IMR-90 (cell line): ENCODE measurements at regions not wholly inside any gene's neighbourhood (a gene's known extent, or its start where the extent isn't known, plus 50 kb on each side); places are given as distances from the start of the nearest gene placed in this dataset.

Experiments
- ATAC-seq: fragments of 200-7000 bp; cut with Tn5 transposase; 2 replicates; pipeline ENCODE4 v1.9.1; 2020; ENCODE audit warnings: low read depth, mild to moderate bottlenecking, moderate library complexity
- BruUV-seq: library from RNA; stranded (reverse); fragments of 400-500 nt; replicated peaks from 2 replicates; lab custom pipeline; 2021; lab: Mats Ljungman, UMichigan
- CTCF ChIA-PET: fragments of 300-600 bp; formaldehyde crosslinking; extraction: SDS; loops from one replicate; lab custom pipeline; 2021; ENCODE audit warnings: antibody characterized with exemption; lab: Yijun Ruan, JAX
- POLR2A ChIA-PET: fragments of 300-600 bp; sonication (Branson Sonifier 250); formaldehyde crosslinking; loops from one replicate; lab custom pipeline; 2022; ENCODE audit warnings: antibody characterized with exemption; ENCODE audit not compliant: unreplicated experiment; lab: Charles Lee
- DNase-seq: peaks from one replicate; pipeline ENCODE4 v3.0.0; 2013
- H2AFZ ChIP-seq: replicated peaks from 2 replicates; pipeline ENCODE3; 2013; ENCODE audit warnings: low read length, mild to moderate bottlenecking; ENCODE audit not compliant: poor library complexity
- H2AK5ac ChIP-seq: 2 replicates; pipeline ENCODE4 v1.6.1; 2013; ENCODE audit warnings: low read depth, low read length, inconsistent platforms
- H2AK9ac ChIP-seq: replicated peaks from 2 replicates; pipeline ENCODE3; 2013; ENCODE audit warnings: mild to moderate bottlenecking, low read depth, low read length, moderate library complexity; ENCODE audit not compliant: poor library complexity
- H2BK120ac ChIP-seq: 2 replicates; pipeline ENCODE4 v1.6.1; 2013; ENCODE audit warnings: low read depth, low read length, inconsistent platforms
- H2BK15ac ChIP-seq: 3 replicates; pipeline ENCODE4 v1.6.1; 2013; ENCODE audit warnings: low read depth, low read length, inconsistent platforms
- H2BK20ac ChIP-seq: 2 replicates; pipeline ENCODE4 v1.6.1; 2013; ENCODE audit warnings: low read depth, mild to moderate bottlenecking, inconsistent platforms, low read length, moderate library complexity
- H2BK5ac ChIP-seq: 2 replicates; pipeline ENCODE4 v1.6.1; 2013; ENCODE audit warnings: mild to moderate bottlenecking, low read depth, low read length, inconsistent platforms; ENCODE audit not compliant: poor library complexity, severe bottlenecking
- H3K14ac ChIP-seq: replicated peaks from 2 replicates; pipeline ENCODE4 v1.6.1; 2013; ENCODE audit warnings: low read depth, low read length, inconsistent platforms
- H3K18ac ChIP-seq: 2 replicates; pipeline ENCODE4 v1.6.1; 2013; ENCODE audit warnings: low read depth, low read length, control low read depth
- H3K23ac ChIP-seq: 2 replicates; pipeline ENCODE4 v1.6.1; 2013; ENCODE audit warnings: low read depth, low read length, inconsistent platforms
- H3K27ac ChIP-seq: 2 replicates; pipeline ENCODE4 v1.5.1; 2013; ENCODE audit warnings: mild to moderate bottlenecking, control low read depth, low read length; ENCODE audit not compliant: insufficient read depth
- H3K27me3 ChIP-seq: 2 replicates; pipeline ENCODE4 v1.6.1; 2013; ENCODE audit warnings: low read length; ENCODE audit not compliant: control insufficient read depth, insufficient read depth
- H3K36me3 ChIP-seq: 2 replicates; pipeline ENCODE4 v1.6.1; 2013; ENCODE audit warnings: low read length, mixed read lengths; ENCODE audit not compliant: control insufficient read depth, insufficient read depth
- H3K4ac ChIP-seq: 2 replicates; pipeline ENCODE4 v1.6.1; 2013; ENCODE audit warnings: low read depth, low read length, inconsistent platforms
- H3K4me1 ChIP-seq: 2 replicates; pipeline ENCODE4 v1.6.1; 2013; ENCODE audit warnings: low read length, mixed read lengths; ENCODE audit not compliant: control insufficient read depth, insufficient read depth
- H3K4me2 ChIP-seq: 2 replicates; pipeline ENCODE4 v1.6.1; 2013; ENCODE audit warnings: low read depth, mild to moderate bottlenecking, control low read depth, low read length, moderate library complexity
- H3K4me3 ChIP-seq: 2 replicates; pipeline ENCODE4 v1.5.1; 2013; ENCODE audit warnings: low read depth, mild to moderate bottlenecking, control low read depth, low read length, moderate library complexity; ENCODE audit not compliant: insufficient read depth
- H3K56ac ChIP-seq: 2 replicates; pipeline ENCODE4 v1.6.1; 2013; ENCODE audit warnings: low read length, inconsistent platforms; ENCODE audit not compliant: insufficient read depth; ENCODE audit errors: extremely low read depth
- H3K79me1 ChIP-seq, 2 experiments: 2 replicates each; pipeline ENCODE4 v1.6.1; 2013; ENCODE audit warnings: low read length in 2 of 2, inconsistent platforms in 1 of 2, low read depth in 1 of 2
- H3K9ac ChIP-seq: 2 replicates; pipeline ENCODE4 v1.6.1; 2013; ENCODE audit warnings: low read depth, low read length, control low read depth
- H3K9me1 ChIP-seq: 2 replicates; pipeline ENCODE4 v1.6.1; 2013; ENCODE audit warnings: low read length, inconsistent platforms; ENCODE audit not compliant: insufficient read depth
- H3K9me3 ChIP-seq: 2 replicates; pipeline ENCODE4 v1.6.1; 2013; ENCODE audit warnings: low read length; ENCODE audit not compliant: control insufficient read depth, insufficient read depth
- H4K20me1 ChIP-seq: 2 replicates; pipeline ENCODE4 v1.6.1; 2013; ENCODE audit warnings: low read length, inconsistent platforms; ENCODE audit not compliant: insufficient read depth
- H4K5ac ChIP-seq: 2 replicates; pipeline ENCODE4 v1.6.1; 2013; ENCODE audit warnings: mild to moderate bottlenecking, low read depth, low read length, control low read depth
- H4K8ac ChIP-seq, 2 experiments: 2 replicates each; pipeline ENCODE4 v1.6.1; 2013; ENCODE audit warnings: low read depth in 2 of 2, low read length in 2 of 2, control low read depth in 1 of 2, inconsistent platforms in 1 of 2
- H4K91ac ChIP-seq: 2 replicates; pipeline ENCODE4 v1.6.1; 2013; ENCODE audit warnings: low read depth, low read length, inconsistent platforms; ENCODE audit not compliant: insufficient read depth
- BHLHE40 ChIP-seq: fragments of 150-350 bp; IDR thresholded peaks from 2 replicates; pipeline ENCODE4 v1.6.1; 2016; ENCODE audit warnings: mild to moderate bottlenecking, low read depth, low read length
- CEBPB ChIP-seq: IDR thresholded peaks from 2 replicates; pipeline ENCODE4 v1.6.1; 2012; ENCODE audit warnings: low read depth, low read length, improper control_type of control experiment
- CHD1 ChIP-seq: IDR thresholded peaks from 2 replicates; pipeline ENCODE4 v1.6.1; 2012; ENCODE audit warnings: low read depth, low read length, improper control_type of control experiment
- CTCF ChIP-seq: conservative IDR thresholded peaks from 2 replicates; pipeline ENCODE4 v1.5.1; 2012; ENCODE audit warnings: mild to moderate bottlenecking, low read depth, low read length, improper control_type of control experiment
- ELK1 ChIP-seq: fragments of 150-350 bp; IDR thresholded peaks from 2 replicates; pipeline ENCODE4 v1.6.1; 2016; ENCODE audit warnings: low read depth, mild to moderate bottlenecking, low read length, moderate library complexity, borderline replicate concordance
- FOS ChIP-seq: fragments of 150-350 bp; IDR thresholded peaks from 2 replicates; pipeline ENCODE4 v1.6.1; 2016; ENCODE audit warnings: low read depth, low read length
- MAFK ChIP-seq: IDR thresholded peaks from 2 replicates; pipeline ENCODE4 v1.6.1; 2012; ENCODE audit warnings: low read depth, low read length, improper control_type of control experiment
- MAZ ChIP-seq: IDR thresholded peaks from 2 replicates; pipeline ENCODE4 v1.6.1; 2012; ENCODE audit warnings: low read depth, mild to moderate bottlenecking, low read length, improper control_type of control experiment, moderate library complexity, borderline replicate concordance
- MXI1 ChIP-seq: IDR thresholded peaks from 2 replicates; pipeline ENCODE4 v1.6.1; 2012; ENCODE audit warnings: low read depth, mild to moderate bottlenecking, low read length, moderate library complexity, borderline replicate concordance
- NFE2L2 ChIP-seq: fragments of 150-350 bp; IDR thresholded peaks from 2 replicates; pipeline ENCODE4 v1.6.1; 2016; ENCODE audit warnings: low read depth, mild to moderate bottlenecking, low read length
- POLR2A ChIP-seq: IDR thresholded peaks from 2 replicates; pipeline ENCODE4 v1.6.1; 2012; ENCODE audit warnings: mild to moderate bottlenecking, low read depth, low read length
- RAD21 ChIP-seq: IDR thresholded peaks from 2 replicates; pipeline ENCODE4 v1.6.1; 2012; ENCODE audit warnings: low read length, improper control_type of control experiment
- RCOR1 ChIP-seq: IDR thresholded peaks from 2 replicates; pipeline ENCODE4 v1.6.1; 2012; ENCODE audit warnings: mild to moderate bottlenecking, low read length, improper control_type of control experiment; ENCODE audit not compliant: insufficient replicate concordance
- RFX5 ChIP-seq: IDR thresholded peaks from 2 replicates; pipeline ENCODE4 v1.8.0; 2012; ENCODE audit warnings: low read depth, mild to moderate bottlenecking, low read length, moderate library complexity
- SMC3 ChIP-seq: fragments of 150-350 bp; IDR thresholded peaks from 2 replicates; pipeline ENCODE4 v1.6.1; 2016; ENCODE audit warnings: low read depth, mild to moderate bottlenecking, antibody characterized with exemption, low read length, moderate library complexity
- WGBS, 2 experiments: methylation state at CpG; one replicate each; pipeline versions ENCODE4 v1.1.5 to v1.1.7; 2013; ENCODE audit warnings: missing lambda C conversion rate in 2 of 2; ENCODE audit not compliant: insufficient read length in 1 of 2; ENCODE audit errors: extremely low coverage in 2 of 2; 5-methylcytosine and 5-hydroxymethylcytosine counted together
- dilution Hi-C: fragments of 300-500 bp; cut with HindIII; formaldehyde crosslinking; loops from one replicate; pipeline ENCODE4 v1.14.3; 2018; ENCODE audit warnings: low sequenced_read_pairs; ENCODE audit not compliant: unreplicated experiment
- in situ Hi-C: fragments of 300-500 bp; cut with MboI; formaldehyde crosslinking; loops from 3 replicates; pipeline ENCODE4 v1.14.3; 2019; ENCODE audit warnings: low sequenced_read_pairs, inconsistent platforms, mixed read lengths
- intact Hi-C: fragments of 100-400 bp; cut with micrococcal nuclease; formaldehyde crosslinking; loops from 2 replicates; pipeline ENCODE4 v1.10.0; 2022
- TF ChIP-seq, protein P1 (sequence below): fragments of 150-350 bp; IDR thresholded peaks from 2 replicates; pipeline ENCODE4 v1.6.1; 2017; ENCODE audit warnings: mild to moderate bottlenecking, antibody characterized with exemption, low read length, low read depth

DNA sequence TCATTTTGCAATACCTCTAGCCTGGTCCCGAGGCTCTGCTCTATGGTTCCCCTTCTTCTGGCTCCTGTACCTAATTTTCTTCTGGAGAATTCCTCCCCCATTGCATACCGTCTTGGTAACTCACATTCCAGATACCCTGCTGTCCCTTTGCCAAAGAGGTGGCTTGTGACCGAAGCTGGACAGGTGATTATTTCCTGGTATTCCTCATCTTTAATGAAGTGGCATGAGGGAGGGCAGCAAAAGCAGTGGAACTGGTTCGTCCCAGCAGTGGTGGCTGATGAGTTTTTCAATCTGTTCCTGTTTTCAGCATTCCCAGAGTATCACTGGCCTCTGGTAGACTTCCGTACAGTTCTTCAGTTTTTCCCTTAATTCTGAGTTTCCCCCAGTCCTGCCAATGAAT is 186.2 kb upstream of the CADPS start:
- ATAC-seq: no peak
- H3K9me3 ChIP-seq: peaks cover 7% of the 10 kb centered on the region; the same call in 1 of the 2 replicates
- TF ChIP-seq FOS (no peak), CTCF (no peak), MAZ (no peak), MAFK (no peak), BHLHE40 (no peak), MXI1 (no peak), RCOR1 (no peak), RAD21 (no peak), SMC3 (no peak), CHD1 (no peak), CEBPB (no peak), POLR2A (no peak), ELK1 (no peak), NFE2L2 (no peak), RFX5 (no peak)
- TF ChIP-seq, protein P1, sequence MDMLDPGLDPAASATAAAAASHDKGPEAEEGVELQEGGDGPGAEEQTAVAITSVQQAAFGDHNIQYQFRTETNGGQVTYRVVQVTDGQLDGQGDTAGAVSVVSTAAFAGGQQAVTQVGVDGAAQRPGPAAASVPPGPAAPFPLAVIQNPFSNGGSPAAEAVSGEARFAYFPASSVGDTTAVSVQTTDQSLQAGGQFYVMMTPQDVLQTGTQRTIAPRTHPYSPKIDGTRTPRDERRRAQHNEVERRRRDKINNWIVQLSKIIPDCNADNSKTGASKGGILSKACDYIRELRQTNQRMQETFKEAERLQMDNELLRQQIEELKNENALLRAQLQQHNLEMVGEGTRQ: no peak
- no peak overlapping the region for H2AFZ ChIP-seq
- no peak overlapping the region for H3K23ac ChIP-seq
- no peak overlapping the region for H3K4ac ChIP-seq
- dilution Hi-C loops (no loop called here), in situ Hi-C loops (no loop called here), intact Hi-C loops (no loop called here)
- ChIA-PET CTCF (no interaction called here), POLR2A (no interaction called here)
- no peaks in the 10 kb centered on the region for H3K9me1 ChIP-seq
- H2AK9ac ChIP-seq: no peak overlapping the region
- no peak overlapping the region for H3K27ac ChIP-seq
- no peak overlapping the region for H3K14ac ChIP-seq
- no peak overlapping the region for H3K4me2 ChIP-seq
- BruUV-seq: no TSS peak
- no peak overlapping the region for H2AK5ac ChIP-seq
- H4K5ac ChIP-seq: no peak overlapping the region
- H3K56ac ChIP-seq: no peak overlapping the region
- H4K8ac ChIP-seq: no peak overlapping the region
- H2BK120ac ChIP-seq: no peak overlapping the region
- H2BK20ac ChIP-seq: no peak overlapping the region
- no peak for DNase-seq
- H3K79me1 ChIP-seq: no peaks in the 10 kb centered on the region
- 7% methylated on average over 2 of the region's 5 CpGs; no CpG with 5 or more reads in 1 of the 2 experiments for WGBS, 2 experiments
- H3K4me3 ChIP-seq: no peak overlapping the region
- no peaks in the 10 kb centered on the region for H4K20me1 ChIP-seq
- no peak overlapping the region for H4K91ac ChIP-seq
- no peaks in the 10 kb centered on the region for H3K27me3 ChIP-seq
- H3K9ac ChIP-seq: no peak overlapping the region
- H3K18ac ChIP-seq: no peak overlapping the region
- no peak overlapping the region for H2BK15ac ChIP-seq
- no peaks in the 10 kb centered on the region for H3K36me3 ChIP-seq
- no peak overlapping the region for H2BK5ac ChIP-seq
- H3K4me1 ChIP-seq: no peaks in the 10 kb centered on the region
